HG03060 (cell line): ENCODE measurements at regions not wholly inside any gene's neighbourhood (a gene's known extent, or its start where the extent isn't known, plus 50 kb on each side); places are given as distances from the start of the nearest gene placed in this dataset.

Experiments used
- ATAC-seq: cut with Tn5 transposase; IDR thresholded peaks from one replicate; pipeline ENCODE4 v1.9.1; 2021; ENCODE audit warnings: low read depth, moderate number of reproducible peaks; ENCODE audit not compliant: unreplicated experiment

- ATAC-seq, result no peak
These were observed 230.4 kb downstream of the CMPK2 start for GRCh38 chr2:6635296-6635695.

GRCh38 chr2:6637330-6637729 is 228.4 kb downstream of the CMPK2 start:
- no peak for ATAC-seq

GRCh38 chr2:6639929-6640620 is 225.6 kb downstream of the CMPK2 start:
- ATAC-seq, result no peak

GRCh38 chr2:6640621-6641015 is 225.1 kb downstream of the CMPK2 start:
- no peak for ATAC-seq

- no peak for ATAC-seq
These were observed 223.8 kb downstream of the CMPK2 start for GRCh38 chr2:6641956-6642355.

- no peak for ATAC-seq
These were observed 221.4 kb downstream of the CMPK2 start for GRCh38 chr2:6644261-6644660.

- ATAC-seq, result no peak
These were observed 220.7 kb downstream of the CMPK2 start for GRCh38 chr2:6645004-6645403.

GRCh38 chr2:6645672-6646071 is 220.0 kb downstream of the CMPK2 start:
- ATAC-seq, result no peak

GRCh38 chr2:6647046-6647445 is 218.7 kb downstream of the CMPK2 start:
- ATAC-seq, result no peak

GRCh38 chr2:6648596-6649247 is 217.0 kb downstream of the CMPK2 start:
- ATAC-seq, result no peak

GRCh38 chr2:6650311-6650710 is 215.4 kb downstream of the CMPK2 start:
- no peak for ATAC-seq

- no peak for ATAC-seq
These were observed 213.5 kb downstream of the CMPK2 start for GRCh38 chr2:6652251-6652650.

- no peak for ATAC-seq
These were observed 212.4 kb downstream of the CMPK2 start for GRCh38 chr2:6653281-6653750.

- ATAC-seq, result no peak
These were observed 211.4 kb downstream of the CMPK2 start for GRCh38 chr2:6654279-6654678.

GRCh38 chr2:6656633-6657032 is 209.1 kb downstream of the CMPK2 start:
- ATAC-seq, result no peak

- no peak for ATAC-seq
These were observed 208.6 kb downstream of the CMPK2 start for GRCh38 chr2:6657136-6657535.

GRCh38 chr2:6657855-6658254 is 207.9 kb downstream of the CMPK2 start:
- ATAC-seq, result peak; percentile 87

- no peak for ATAC-seq
These were observed 201.2 kb downstream of the CMPK2 start for GRCh38 chr2:6664332-6665061.

- no peak for ATAC-seq
These were observed 200.3 kb downstream of the CMPK2 start for GRCh38 chr2:6665093-6666045.

GRCh38 chr2:6667326-6667725 is 198.4 kb downstream of the CMPK2 start:
- ATAC-seq, result no peak
